ENCODE measurements at regions not wholly inside any gene's neighbourhood (a gene's known extent, or its start where the extent isn't known, plus 50 kb on each side); places are given as distances from the start of the nearest gene placed in this dataset.

DNA sequence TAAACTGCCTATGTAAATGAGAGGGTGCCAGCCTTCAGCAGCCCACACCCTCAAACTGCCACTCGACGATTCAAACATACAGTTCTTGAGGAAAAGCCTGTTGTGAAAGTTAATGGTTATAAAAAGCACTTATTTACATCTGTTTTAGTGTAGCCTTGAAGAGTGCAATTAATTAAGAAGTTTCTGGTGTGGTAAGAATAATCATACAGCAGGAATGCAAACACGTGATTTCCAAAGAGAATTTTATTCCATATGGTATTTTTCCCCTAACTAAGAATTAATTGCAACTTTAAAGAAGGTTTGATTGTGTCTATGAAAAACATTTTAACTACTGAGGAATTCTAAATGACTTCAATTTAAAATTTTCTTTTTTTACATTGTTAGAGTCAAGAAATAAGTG lies 176.3 kb upstream of the PITX2 start:
- Histone ChIP-seq H3K4me1 (ENCODE audit: control insufficient read depth, insufficient read depth, low read length) (peaks cover under 1% of the 10 kb centered on the region; the same call in 1 of the 2 replicates), H3K27ac (ENCODE audit: insufficient read depth, low read length) (no peak overlapping the region), H3K14ac (replicated peaks; ENCODE audit: low read depth, low read length) (no peak overlapping the region), H2AK9ac (replicated peaks; ENCODE audit: low read depth, low read length, poor library complexity) (no peak overlapping the region), H3K27me3 (ENCODE audit: control insufficient read depth, insufficient read depth, low read length) (peaks cover 2% of the 10 kb centered on the region; the same call in 1 of the 2 replicates), H2BK20ac (ENCODE audit: low read depth, low read length) (no peak overlapping the region), H3K23ac (ENCODE audit: low read depth, low read length) (no peak overlapping the region), H2AFZ (replicated peaks; ENCODE audit: low read length, poor library complexity) (no peak overlapping the region), H3K4me3 (ENCODE audit: insufficient read depth, low read depth, low read length) (no peak overlapping the region), H3K56ac (ENCODE audit: extremely low read depth, insufficient read depth, low read length) (no peak overlapping the region), H4K91ac (ENCODE audit: insufficient read depth, low read depth, low read length) (no peak overlapping the region), H4K20me1 (ENCODE audit: insufficient read depth, low read length) (no peaks in the 10 kb centered on the region), H3K4ac (ENCODE audit: low read depth, low read length) (no peak overlapping the region), H2BK120ac (ENCODE audit: low read depth, low read length) (no peak overlapping the region), H4K8ac (ENCODE audit: low read depth in 2 of 2, low read length in 2 of 2) (no peak overlapping the region), H3K79me1 (ENCODE audit: low read depth in 1 of 2, low read length in 2 of 2) (no peaks in the 10 kb centered on the region), H2BK5ac (ENCODE audit: low read depth, low read length, poor library complexity, severe bottlenecking) (no peak overlapping the region), H3K18ac (ENCODE audit: low read depth, low read length) (no peak overlapping the region), H4K5ac (ENCODE audit: low read depth, low read length) (no peak overlapping the region), H3K9me3 (ENCODE audit: control insufficient read depth, insufficient read depth, low read length) (no peaks in the 10 kb centered on the region), H2BK15ac (ENCODE audit: low read depth, low read length) (no peak overlapping the region), H3K36me3 (ENCODE audit: control insufficient read depth, insufficient read depth, low read length) (no peaks in the 10 kb centered on the region), H2AK5ac (ENCODE audit: low read depth, low read length) (no peak overlapping the region), H3K9me1 (ENCODE audit: insufficient read depth, low read length) (no peaks in the 10 kb centered on the region), H3K4me2 (ENCODE audit: low read depth, low read length) (no peak overlapping the region), H3K9ac (ENCODE audit: low read depth, low read length) (no peak overlapping the region)
- TF ChIP-seq BHLHE40 (IDR thresholded peaks at IDR 0.05; ENCODE audit: low read depth, low read length) (no peak), USF2 (IDR thresholded peaks at IDR 0.05; ENCODE audit: low read depth, low read length) (no peak), SMC3 (IDR thresholded peaks at IDR 0.05; ENCODE audit: low read depth, low read length) (no peak), RFX5 (IDR thresholded peaks at IDR 0.05; ENCODE audit: low read depth, low read length) (no peak), RCOR1 (IDR thresholded peaks at IDR 0.05; ENCODE audit: insufficient replicate concordance, low read length) (no peak), RAD21 (IDR thresholded peaks at IDR 0.05; ENCODE audit: low read length) (no peak)
- TF ChIP-seq, protein P1, sequence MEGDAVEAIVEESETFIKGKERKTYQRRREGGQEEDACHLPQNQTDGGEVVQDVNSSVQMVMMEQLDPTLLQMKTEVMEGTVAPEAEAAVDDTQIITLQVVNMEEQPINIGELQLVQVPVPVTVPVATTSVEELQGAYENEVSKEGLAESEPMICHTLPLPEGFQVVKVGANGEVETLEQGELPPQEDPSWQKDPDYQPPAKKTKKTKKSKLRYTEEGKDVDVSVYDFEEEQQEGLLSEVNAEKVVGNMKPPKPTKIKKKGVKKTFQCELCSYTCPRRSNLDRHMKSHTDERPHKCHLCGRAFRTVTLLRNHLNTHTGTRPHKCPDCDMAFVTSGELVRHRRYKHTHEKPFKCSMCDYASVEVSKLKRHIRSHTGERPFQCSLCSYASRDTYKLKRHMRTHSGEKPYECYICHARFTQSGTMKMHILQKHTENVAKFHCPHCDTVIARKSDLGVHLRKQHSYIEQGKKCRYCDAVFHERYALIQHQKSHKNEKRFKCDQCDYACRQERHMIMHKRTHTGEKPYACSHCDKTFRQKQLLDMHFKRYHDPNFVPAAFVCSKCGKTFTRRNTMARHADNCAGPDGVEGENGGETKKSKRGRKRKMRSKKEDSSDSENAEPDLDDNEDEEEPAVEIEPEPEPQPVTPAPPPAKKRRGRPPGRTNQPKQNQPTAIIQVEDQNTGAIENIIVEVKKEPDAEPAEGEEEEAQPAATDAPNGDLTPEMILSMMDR (conservative IDR thresholded peaks at IDR 0.05; ENCODE audit: low read depth, low read length), result no peak
- DNase-seq, result no peak
- no peak for ATAC-seq (ENCODE audit: low read depth)
- POLR2A ChIA-PET (ENCODE audit: unreplicated experiment), result no interaction called here
- BruUV-seq (replicated peaks), result no TSS peak
- dilution Hi-C loops (cut with HindIII; ENCODE audit: low sequenced_read_pairs, unreplicated experiment) (no loop called here), in situ Hi-C loops (cut with MboI; ENCODE audit: low sequenced_read_pairs) (no loop called here), intact Hi-C loops (cut with micrococcal nuclease) (no loop called here)
- no CpG with 5 or more reads among the region's 3 CpGs for WGBS, 2 experiments (ENCODE audit: extremely low coverage in 2 of 2, insufficient read length in 1 of 2)
- CTCF ChIA-PET, result no interaction called here

All from IMR-90 (cell line).